H1 (cell line): ENCODE measurements at regions not wholly inside any gene's neighbourhood (a gene's known extent, or its start where the extent isn't known, plus 50 kb on each side); places are given as distances from the start of the nearest gene placed in this dataset.

Experiments used
- CTCF ChIA-PET: fragments of 300-600 bp; sonication (Branson Sonifier 250); formaldehyde crosslinking; loops from one replicate; lab custom pipeline; 2021; ENCODE audit not compliant: partially characterized antibody; lab: Charles Lee
- POLR2A ChIA-PET: fragments of 300-600 bp; sonication (Branson Sonifier 250); formaldehyde crosslinking; loops from one replicate; lab custom pipeline; 2021; ENCODE audit warnings: inconsistent platforms; ENCODE audit not compliant: partially characterized antibody; lab: Charles Lee
- DNase-seq, 2 experiments: peaks; one replicate each; pipeline versions ENCODE4 v3.0.0 to v3.0.0-alpha.2; 2010 to 2022; ENCODE audit warnings: low spot score in 2 of 2, low read depth in 1 of 2, mixed read lengths in 1 of 2
- FAIRE-seq: peaks from 2 replicates; lab custom pipeline; 2011; peaks lifted over from hg19 to GRCh38; lab: Jason Lieb, UNC
- H2AFZ ChIP-seq: 2 replicates; pipeline ENCODE4 v1.8.1; 2012; ENCODE audit warnings: low read length, inconsistent platforms
- H2AK5ac ChIP-seq: 2 replicates; pipeline ENCODE4 v1.6.1; 2013; ENCODE audit warnings: low read depth, low read length
- H2BK120ac ChIP-seq: replicated peaks from 2 replicates; pipeline ENCODE3; 2013; ENCODE audit warnings: low read depth, low read length, inconsistent platforms
- H2BK12ac ChIP-seq: 2 replicates; pipeline ENCODE4 v1.6.1; 2013; ENCODE audit warnings: low read depth, low read length
- H2BK15ac ChIP-seq: 2 replicates; pipeline ENCODE4 v1.6.1; 2013; ENCODE audit warnings: low read length
- H2BK20ac ChIP-seq: 2 replicates; pipeline ENCODE4 v1.6.1; 2013; ENCODE audit warnings: low read length
- H2BK5ac ChIP-seq: 2 replicates; pipeline ENCODE4 v1.6.1; 2013; ENCODE audit warnings: low read depth, low read length
- H3K14ac ChIP-seq: 2 replicates; pipeline ENCODE4 v1.6.1; 2013; ENCODE audit warnings: inconsistent platforms; ENCODE audit not compliant: insufficient read length
- H3K18ac ChIP-seq: 2 replicates; pipeline ENCODE4 v1.6.1; 2013; ENCODE audit warnings: low read length; ENCODE audit errors: extremely low read depth
- H3K23ac ChIP-seq: 2 replicates; pipeline ENCODE4 v1.6.1; 2013; ENCODE audit warnings: inconsistent platforms; ENCODE audit not compliant: insufficient read length
- H3K23me2 ChIP-seq: 2 replicates; pipeline ENCODE4 v1.6.1; 2013; ENCODE audit warnings: low read depth, low read length
- H3K27ac ChIP-seq: 2 replicates; pipeline ENCODE4 v1.6.1; 2011; ENCODE audit warnings: low read depth, low read length, inconsistent platforms
- H3K27me3 ChIP-seq, 4 experiments: replicated peaks in 1 of 4; 1 replicate in 1 of 4; 2 replicates in 3 of 4; pipeline versions ENCODE4 v1.6.1 to v1.8.1; 2011 to 2013; ENCODE audit warnings: low read length in 3 of 4, mild to moderate bottlenecking in 3 of 4, inconsistent platforms in 2 of 4, mixed read lengths in 2 of 4, moderate library complexity in 1 of 4; ENCODE audit not compliant: control insufficient read depth in 3 of 4, insufficient read depth in 3 of 4; ENCODE audit errors: extremely low read depth in 1 of 4
- H3K36me3 ChIP-seq, 4 experiments: 2 replicates each; pipeline versions ENCODE4 v1.6.1 to v1.8.1; 2011 to 2013; ENCODE audit warnings: mild to moderate bottlenecking in 4 of 4, low read length in 3 of 4, moderate library complexity in 2 of 4, control low read depth in 1 of 4, inconsistent platforms in 1 of 4; ENCODE audit not compliant: insufficient read depth in 4 of 4, control insufficient read depth in 2 of 4
- H3K4ac ChIP-seq: replicated peaks from 2 replicates; pipeline ENCODE3; 2013; ENCODE audit warnings: low read length, low read depth, mixed read lengths, inconsistent platforms; ENCODE audit not compliant: insufficient read length
- H3K4me1 ChIP-seq, 4 experiments: replicated peaks in 1 of 4; 1 replicate in 1 of 4; 2 replicates in 3 of 4; pipeline versions ENCODE4 v1.6.1 to v1.8.1; 2011 to 2013; ENCODE audit warnings: low read length in 3 of 4, inconsistent platforms in 2 of 4, mixed read lengths in 1 of 4; ENCODE audit not compliant: insufficient read depth in 4 of 4, control insufficient read depth in 3 of 4
- H3K4me2 ChIP-seq, 2 experiments: 2 replicates each; pipeline versions ENCODE4 v1.6.1 to v1.8.1; 2011 to 2013; ENCODE audit warnings: low read depth in 2 of 2, low read length in 2 of 2, control low read depth in 1 of 2, inconsistent platforms in 1 of 2, mild to moderate bottlenecking in 1 of 2; ENCODE audit not compliant: insufficient read depth in 1 of 2
- H3K4me3 ChIP-seq, 4 experiments: fragments of 200-600, 300-600 bp in 1 of 4; sonication (generic), shearing (Covaris generic), sonication (Bioruptor Twin) in 1 of 4; 2 replicates each; pipeline versions ENCODE4 v1.5.1 to v1.8.1; 2011 to 2016; ENCODE audit warnings: low read length in 4 of 4, low read depth in 3 of 4, control low read depth in 2 of 4, inconsistent platforms in 2 of 4, mild to moderate bottlenecking in 2 of 4, mixed read lengths in 1 of 4, moderate library complexity in 1 of 4; ENCODE audit not compliant: insufficient read depth in 2 of 4; ENCODE audit errors: extremely low read depth in 1 of 4
- H3K56ac ChIP-seq: replicated peaks from 2 replicates; pipeline ENCODE3; 2013; ENCODE audit warnings: low read depth, mild to moderate bottlenecking, mixed read lengths, low read length, inconsistent platforms; ENCODE audit not compliant: insufficient read length
- H3K79me1 ChIP-seq: 2 replicates; pipeline ENCODE4 v1.6.1; 2013; ENCODE audit warnings: low read depth, low read length, control low read depth
- H3K79me2 ChIP-seq, 2 experiments: 2 replicates each; pipeline versions ENCODE4 v1.6.1 to v1.8.1; 2012 to 2013; ENCODE audit warnings: low read length in 2 of 2, mild to moderate bottlenecking in 2 of 2, inconsistent platforms in 1 of 2; ENCODE audit not compliant: insufficient read depth in 2 of 2, control insufficient read depth in 1 of 2
- H3K9ac ChIP-seq, 4 experiments: replicated peaks in 1 of 4; 1 replicate in 1 of 4; 2 replicates in 3 of 4; pipeline versions ENCODE4 v1.6.1 to v1.8.1; 2011 to 2013; ENCODE audit warnings: low read depth in 3 of 4, low read length in 3 of 4, control low read depth in 2 of 4, mild to moderate bottlenecking in 2 of 4, moderate library complexity in 2 of 4, inconsistent platforms in 1 of 4; ENCODE audit errors: extremely low read depth in 1 of 4
- H3K9me3 ChIP-seq, 2 experiments: 2 replicates each; pipeline versions ENCODE4 v1.6.1 to v1.8.1; 2012 to 2013; ENCODE audit warnings: mild to moderate bottlenecking in 2 of 2, moderate library complexity in 2 of 2, control low read depth in 1 of 2, inconsistent platforms in 1 of 2, low read depth in 1 of 2, low read length in 1 of 2, mixed read lengths in 1 of 2; ENCODE audit not compliant: insufficient read depth in 2 of 2
- H4K20me1 ChIP-seq, 2 experiments: replicated peaks in 1 of 2; 2 replicates each; pipeline versions ENCODE3 to v1.8.1; 2011 to 2013; ENCODE audit warnings: inconsistent platforms in 2 of 2, low read length in 2 of 2, mild to moderate bottlenecking in 1 of 2; ENCODE audit not compliant: insufficient read depth in 2 of 2, control insufficient read depth in 1 of 2
- H4K5ac ChIP-seq: 2 replicates; pipeline ENCODE4 v1.6.1; 2013; ENCODE audit warnings: low read length, low read depth, mixed read lengths, inconsistent platforms; ENCODE audit not compliant: insufficient read length
- H4K8ac ChIP-seq: 2 replicates; pipeline ENCODE4 v1.8.0; 2013; ENCODE audit warnings: mild to moderate bottlenecking, moderate library complexity, low read length, inconsistent platforms; ENCODE audit not compliant: insufficient read depth; ENCODE audit errors: extremely low read depth
- H4K91ac ChIP-seq: replicated peaks from 2 replicates; pipeline ENCODE3; 2013; ENCODE audit warnings: low read length, mixed read lengths, inconsistent platforms; ENCODE audit not compliant: insufficient read length
- BRCA1 ChIP-seq: IDR thresholded peaks from 2 replicates; pipeline ENCODE4 v1.6.1; 2012; ENCODE audit warnings: low read depth, low read length, improper control_type of control experiment
- EGR1 ChIP-seq: IDR thresholded peaks from 2 replicates; pipeline ENCODE4 v1.6.1; 2011; ENCODE audit warnings: low read depth, low read length, borderline replicate concordance
- GTF2F1 ChIP-seq: IDR thresholded peaks from 2 replicates; pipeline ENCODE4 v1.6.1; 2012; ENCODE audit warnings: low read depth, low read length, improper control_type of control experiment, borderline replicate concordance
- HDAC6 ChIP-seq: IDR thresholded peaks from one replicate; pipeline ENCODE4 v1.7.1; 2012; ENCODE audit warnings: low read depth, mild to moderate bottlenecking, inconsistent platforms, low read length, moderate library complexity
- JUN ChIP-seq: IDR thresholded peaks from 2 replicates; pipeline ENCODE4 v1.6.1; 2011; ENCODE audit warnings: low read depth, mild to moderate bottlenecking, improper control_type of control experiment, low read length
- MAFK ChIP-seq: IDR thresholded peaks from 2 replicates; pipeline ENCODE4 v1.6.1; 2012; ENCODE audit warnings: low read depth, mild to moderate bottlenecking, improper control_type of control experiment, low read length
- SP1 ChIP-seq: IDR thresholded peaks from 2 replicates; pipeline ENCODE4 v1.6.1; 2011; ENCODE audit warnings: low read depth, low read length
- TAF7 ChIP-seq: optimal IDR thresholded peaks from 2 replicates; pipeline ENCODE3; 2011; ENCODE audit warnings: low read depth, mild to moderate bottlenecking, inconsistent platforms, low read length, moderate library complexity, borderline replicate concordance
- TEAD4 ChIP-seq: IDR thresholded peaks from 2 replicates; pipeline ENCODE4 v1.6.1; 2012; ENCODE audit warnings: low read depth, low read length, inconsistent platforms, mixed read lengths
- WGBS, 2 experiments: shearing (Covaris generic) in 1 of 2; methylation state at CpG; one replicate each; pipeline versions ENCODE4 v1.1.6 to v1.1.7; 2013 to 2015; ENCODE audit warnings: low lambda C conversion rate in 2 of 2, mixed read lengths in 2 of 2, inconsistent platforms in 1 of 2, low coverage in 1 of 2, missing lambda C conversion rate in 1 of 2; ENCODE audit not compliant: insufficient replicate concordance in 2 of 2, insufficient coverage in 1 of 2, insufficient read length in 1 of 2; ENCODE audit errors: extremely low coverage in 1 of 2, missing lambda C conversion rate in 1 of 2; 5-methylcytosine and 5-hydroxymethylcytosine counted together

GRCh38 chr2:5290900-5291546, 401.2 kb upstream of the SOX11 start:
- no peaks in the 10 kb centered on the region for H4K20me1 ChIP-seq
- DNase-seq, result no peak
- no peak overlapping the region for H4K5ac ChIP-seq
- no peak overlapping the region for H3K4ac ChIP-seq
- no peak overlapping the region for H3K4me3 ChIP-seq
- 47% methylated on average over 2 of the region's 2 CpGs; no CpG with 5 or more reads in 1 of the 2 experiments for WGBS, 2 experiments
- no peaks in the 10 kb centered on the region for H3K79me1 ChIP-seq
- H4K8ac ChIP-seq, result no peak overlapping the region
- no peak overlapping the region for H3K23ac ChIP-seq
- CTCF ChIA-PET, result interaction anchor here (0.6 to 1.6 kb wide), 6 partner anchors 18 to 1500 kb away, joined by 3 to 7 read pairs (median 4); no protein-coding TSS in a partner anchor
- H2BK15ac ChIP-seq, result no peak overlapping the region
- H3K9ac ChIP-seq, result no peak overlapping the region
- no peaks in the 10 kb centered on the region; a peak in 1 of 7 replicates for H3K4me1 ChIP-seq
- H2BK20ac ChIP-seq, result no peak overlapping the region
- H3K14ac ChIP-seq, result no peak overlapping the region
- H2AFZ ChIP-seq, result no peak overlapping the region
- H2BK12ac ChIP-seq, result no peak overlapping the region
- H3K18ac ChIP-seq, result no peak overlapping the region
- no peak overlapping the region for H3K4me2 ChIP-seq
- no peak overlapping the region for H2BK5ac ChIP-seq
- H4K91ac ChIP-seq, result no peak overlapping the region
- H3K79me2 ChIP-seq, result no peaks in the 10 kb centered on the region
- no peaks in the 10 kb centered on the region for H3K27me3 ChIP-seq
- TF ChIP-seq EGR1 (no peak), MAFK (no peak), TEAD4 (no peak), SP1 (no peak), HDAC6 (no peak), BRCA1 (no peak), GTF2F1 (no peak), JUN (no peak), TAF7 (no peak)
- H3K27ac ChIP-seq, result no peak overlapping the region
- no peak overlapping the region for H2AK5ac ChIP-seq
- POLR2A ChIA-PET, result no interaction called here
- no peak overlapping the region for H3K56ac ChIP-seq
- H2BK120ac ChIP-seq, result no peak overlapping the region
- no peaks in the 10 kb centered on the region for H3K36me3 ChIP-seq
- H3K9me3 ChIP-seq, result no peaks in the 10 kb centered on the region
- no peak for FAIRE-seq
- H3K23me2 ChIP-seq, result no peaks in the 10 kb centered on the region
